HEK293 (cell line): ENCODE measurements at regions not wholly inside any gene's neighbourhood (a gene's known extent, or its start where the extent isn't known, plus 50 kb on each side); places are given as distances from the start of the nearest gene placed in this dataset.

ENCODE experiments used
- CTCF ChIP-seq: fragments of 450-650 bp; formaldehyde crosslinking; IDR thresholded peaks from 2 replicates; pipeline ENCODE4 v1.5.1; 2016; ENCODE audit warnings: missing biosample characterization, missing genetic modification characterization
- GFI1B ChIP-seq: fragments of 450-650 bp; formaldehyde crosslinking; IDR thresholded peaks from 2 replicates; pipeline ENCODE4 v1.5.1; 2016; ENCODE audit warnings: missing biosample characterization, missing genetic modification characterization
- INSM2 ChIP-seq: fragments of 450-650 bp; formaldehyde crosslinking; IDR thresholded peaks from 2 replicates; pipeline ENCODE4 v1.5.1; 2016; ENCODE audit warnings: missing biosample characterization, missing genetic modification characterization
- KLF16 ChIP-seq: fragments of 450-650 bp; formaldehyde crosslinking; IDR thresholded peaks from 2 replicates; pipeline ENCODE4 v1.5.1; 2017; ENCODE audit warnings: missing biosample characterization, missing genetic modification characterization
- PATZ1 ChIP-seq: fragments of 450-650 bp; formaldehyde crosslinking; IDR thresholded peaks from 2 replicates; pipeline ENCODE4 v1.5.1; 2016; ENCODE audit warnings: missing biosample characterization, missing genetic modification characterization
- TCF7L2 ChIP-seq: IDR thresholded peaks from 2 replicates; pipeline ENCODE4 v1.6.1; 2011; ENCODE audit warnings: low read depth, mild to moderate bottlenecking, inconsistent platforms, low read length, moderate library complexity, borderline replicate concordance
- YY1 ChIP-seq: fragments of 450-650 bp; formaldehyde crosslinking; IDR thresholded peaks from 2 replicates; pipeline ENCODE4 v1.5.1; 2018; ENCODE audit warnings: missing biosample characterization, missing genetic modification characterization
- ZFP69B ChIP-seq: fragments of 450-650 bp; formaldehyde crosslinking; IDR thresholded peaks from 2 replicates; pipeline ENCODE4 v1.5.1; 2016; ENCODE audit warnings: missing biosample characterization, missing genetic modification characterization
- ZNF23 ChIP-seq: fragments of 450-650 bp; formaldehyde crosslinking; IDR thresholded peaks from 2 replicates; pipeline ENCODE4 v1.5.1; 2016; ENCODE audit warnings: missing biosample characterization, missing genetic modification characterization, borderline replicate concordance
- ZNF324 ChIP-seq: fragments of 450-650 bp; formaldehyde crosslinking; IDR thresholded peaks from 2 replicates; pipeline ENCODE4 v1.5.1; 2016; ENCODE audit warnings: missing biosample characterization, missing genetic modification characterization
- ZNF626 ChIP-seq: fragments of 450-650 bp; sonication (Bioruptor Pico); formaldehyde crosslinking; IDR thresholded peaks from 2 replicates; pipeline ENCODE4 v1.5.1; 2018; ENCODE audit warnings: missing biosample characterization, missing genetic modification characterization, inconsistent platforms

GRCh38 chr6:94680669-94681212 lies 896.6 kb upstream of the MANEA start:
- TF ChIP-seq CTCF (tag by site-specific recombination) (no peak), PATZ1 (tag by site-specific recombination) (no peak), ZNF626 (tag by site-specific recombination) (no peak), YY1 (tag by site-specific recombination) (no peak), INSM2 (tag by site-specific recombination) (no peak), ZFP69B (tag by site-specific recombination) (no peak), KLF16 (no peak), ZNF23 (no peak), TCF7L2 (peak; percentile 70; the same call in 1 of the 2 replicates), GFI1B (tag by site-specific recombination) (no peak), ZNF324 (tag by site-specific recombination) (no peak)
